ENCODE measurements at regions not wholly inside any gene's neighbourhood (a gene's known extent, or its start where the extent isn't known, plus 50 kb on each side); places are given as distances from the start of the nearest gene placed in this dataset.

DNA sequence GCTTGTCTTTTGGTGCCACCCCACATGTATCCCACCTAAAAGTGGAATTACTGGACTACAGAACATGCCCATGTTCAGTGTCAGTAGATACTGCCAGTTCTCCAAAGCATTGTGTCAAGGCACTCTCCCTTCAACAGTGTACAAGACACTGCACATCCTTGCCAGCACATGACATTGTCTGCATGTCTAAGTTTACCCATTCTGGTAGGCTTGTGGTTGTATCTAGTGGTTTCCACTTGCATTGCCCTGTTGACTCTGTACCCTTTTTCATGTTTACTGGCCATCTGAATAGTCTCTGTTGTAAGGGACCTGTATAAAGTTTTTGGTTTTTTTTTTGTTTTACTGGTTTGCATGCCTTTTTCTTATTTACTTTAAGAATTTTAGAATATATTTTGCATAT is 222.4 kb upstream of the CNR1 start:
- TF ChIP-seq SUZ12 (IDR thresholded peaks at IDR 0.05; ENCODE audit: extremely low read depth, insufficient read depth, insufficient read length) (no peak), YY1 (IDR thresholded peaks at IDR 0.05; ENCODE audit: insufficient read depth, insufficient read length) (no peak), ZNF274 (IDR thresholded peaks at IDR 0.05; ENCODE audit: low read depth, low read length) (no peak)

Data from NT2/D1 (cell line).